H1 (cell line): ENCODE measurements at regions not wholly inside any gene's neighbourhood (a gene's known extent, or its start where the extent isn't known, plus 50 kb on each side); places are given as distances from the start of the nearest gene placed in this dataset.

Experiments
- PHF8 ChIP-seq: fragments of 200-600 bp; sonication (generic); conservative IDR thresholded peaks from 2 replicates; pipeline ENCODE4 v1.7.1; 2012; ENCODE audit warnings: low read depth, mild to moderate bottlenecking, inconsistent platforms, low read length, moderate library complexity
- TAF7 ChIP-seq: optimal IDR thresholded peaks from 2 replicates; pipeline ENCODE3; 2011; ENCODE audit warnings: low read depth, mild to moderate bottlenecking, inconsistent platforms, low read length, moderate library complexity, borderline replicate concordance
- USF2 ChIP-seq: IDR thresholded peaks from 2 replicates; pipeline ENCODE4 v1.6.1; 2011; ENCODE audit warnings: low read length, improper control_type of control experiment

GRCh38 chr14:85461432-85462133 lies 68.4 kb upstream of the FLRT2 start (continued):
- TF ChIP-seq USF2 = no peak
- no peak for TF ChIP-seq TAF7
- no peak for TF ChIP-seq PHF8
